GM19463 (cell line): ENCODE measurements at regions not wholly inside any gene's neighbourhood (a gene's known extent, or its start where the extent isn't known, plus 50 kb on each side); places are given as distances from the start of the nearest gene placed in this dataset.

Experiments
- ATAC-seq: cut with Tn5 transposase; IDR thresholded peaks from one replicate; pipeline ENCODE4 v1.9.1; 2021; ENCODE audit warnings: mild to moderate bottlenecking, moderate library complexity; ENCODE audit not compliant: unreplicated experiment

DNA sequence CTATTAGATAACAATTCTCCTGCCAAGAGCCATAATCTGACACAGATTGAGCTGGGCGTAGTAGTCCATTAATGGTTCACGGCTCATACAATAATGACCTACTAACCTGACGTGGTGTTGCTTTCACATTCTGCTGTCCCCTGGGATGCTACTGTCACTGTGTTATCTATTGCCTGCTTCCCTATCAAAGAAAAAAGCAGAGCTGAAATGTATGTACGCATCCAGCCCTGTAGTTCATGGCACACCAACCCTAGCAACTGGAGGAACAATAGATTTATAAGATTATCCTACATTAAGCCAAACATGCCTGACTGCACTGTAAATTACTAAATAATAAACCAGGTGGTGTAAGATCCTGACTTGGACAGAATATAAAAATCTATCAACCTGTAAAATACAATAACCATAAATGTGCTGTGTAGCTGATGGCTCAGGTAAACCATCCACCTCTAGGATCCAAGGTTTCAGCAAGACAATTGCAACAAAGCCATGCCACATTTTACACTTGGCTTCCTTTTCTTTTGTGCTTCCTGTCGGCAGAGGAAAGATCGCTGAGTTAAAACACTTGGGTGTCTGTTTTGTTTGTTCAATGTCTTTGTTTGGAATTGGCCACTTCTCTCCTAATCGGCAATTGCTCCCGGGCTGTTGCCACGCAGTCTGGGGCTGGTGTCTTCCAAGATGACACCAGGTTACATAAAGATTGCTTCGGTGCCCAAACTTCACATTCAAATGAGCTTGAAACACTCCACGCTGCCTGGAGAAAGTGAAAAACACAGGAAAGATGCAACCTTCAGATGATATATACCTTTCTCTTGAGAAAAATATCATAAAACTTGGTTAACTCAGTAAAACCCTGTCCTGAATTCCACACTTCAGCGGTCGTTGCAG is 143.9 kb upstream of the MGMT start:
- ATAC-seq: no peak

DNA sequence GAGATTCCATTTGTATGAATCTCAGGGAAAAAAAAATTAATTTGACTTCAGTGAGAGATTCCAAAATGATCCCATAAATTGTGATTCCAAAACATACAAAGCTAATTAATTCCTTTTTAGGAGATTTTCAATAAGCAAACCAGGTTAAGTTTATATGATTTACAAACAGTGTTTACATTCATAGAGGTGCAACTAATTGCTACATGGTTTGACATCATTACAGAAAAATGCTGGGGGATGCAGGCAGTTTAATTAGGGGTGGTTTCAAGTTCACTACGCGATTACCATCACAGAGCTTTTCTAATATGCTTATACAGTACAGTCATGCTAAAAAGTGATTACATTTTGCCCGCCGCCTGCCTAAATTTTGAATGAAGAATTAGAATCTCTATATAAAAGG is 143.2 kb upstream of the MGMT start:
- ATAC-seq: no peak

GRCh38 chr10:129325893-129326292 is 141.1 kb upstream of the MGMT start:
- no peak for ATAC-seq

GRCh38 chr10:129328546-129328945 is 138.5 kb upstream of the MGMT start:
- ATAC-seq: no peak

DNA sequence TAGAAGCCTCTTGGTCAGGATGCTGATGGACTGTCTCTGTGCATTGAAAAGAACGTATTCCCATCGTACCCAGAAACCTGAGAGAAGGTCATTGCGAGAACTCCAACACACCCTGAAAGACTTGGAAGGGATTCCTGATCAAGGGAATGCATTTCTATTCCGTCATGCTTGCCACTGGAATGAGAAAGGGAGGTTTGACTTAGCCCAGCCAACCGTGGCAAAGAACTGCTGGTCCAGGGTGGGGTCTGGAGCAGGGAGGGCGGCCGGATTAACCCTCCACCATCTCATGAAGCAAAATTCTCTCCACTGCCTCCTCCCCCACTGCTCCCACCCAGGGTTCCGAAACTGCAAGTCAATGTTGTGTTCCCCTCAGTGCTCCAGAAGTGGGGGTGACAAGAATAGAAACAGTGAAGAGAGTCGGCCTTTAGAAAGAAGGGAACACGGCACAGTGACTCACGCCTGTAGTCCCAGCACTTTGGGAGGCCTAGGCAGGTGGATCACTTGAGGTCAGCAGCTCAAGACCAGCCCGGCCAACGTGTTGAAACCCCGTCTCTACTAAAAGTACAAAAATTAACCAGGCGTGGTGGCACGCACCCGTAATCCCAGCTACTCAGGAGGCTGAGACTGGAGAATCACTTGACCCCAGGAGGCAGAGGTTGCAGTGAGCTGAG is 137.5 kb upstream of the MGMT start:
- no peak for ATAC-seq

GRCh38 chr10:129330211-129330610 is 136.8 kb upstream of the MGMT start:
- ATAC-seq: no peak

DNA sequence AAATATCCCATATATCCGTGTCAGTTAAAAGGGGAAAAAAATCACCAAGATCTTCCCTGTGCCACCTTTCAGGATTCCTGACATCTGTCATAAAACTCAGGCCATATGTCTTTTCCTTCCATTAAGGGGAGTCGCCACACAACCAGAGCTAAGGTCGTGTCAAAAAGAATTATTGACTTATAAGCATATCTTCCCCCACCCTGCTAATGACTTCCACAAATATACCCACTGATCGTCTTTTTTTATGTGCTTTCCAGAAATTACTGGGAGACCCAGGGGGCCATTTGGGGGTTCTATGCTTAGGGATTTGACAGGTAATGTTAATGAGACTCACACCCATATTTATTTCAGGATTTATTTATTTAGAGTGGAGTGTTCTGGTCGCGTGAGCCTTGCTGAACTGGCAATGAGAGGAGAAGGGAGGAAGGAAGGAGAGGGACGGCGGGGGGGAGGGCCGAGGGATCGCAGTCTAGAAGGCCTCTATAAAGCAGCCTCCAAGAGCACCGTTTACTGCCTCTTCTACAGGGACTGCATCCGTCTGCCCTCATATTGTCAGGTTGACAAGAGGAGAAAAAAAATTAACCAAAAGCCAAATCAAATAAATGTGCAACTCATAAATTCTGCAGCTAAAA is 135.7 kb upstream of the MGMT start:
- no peak for ATAC-seq

DNA sequence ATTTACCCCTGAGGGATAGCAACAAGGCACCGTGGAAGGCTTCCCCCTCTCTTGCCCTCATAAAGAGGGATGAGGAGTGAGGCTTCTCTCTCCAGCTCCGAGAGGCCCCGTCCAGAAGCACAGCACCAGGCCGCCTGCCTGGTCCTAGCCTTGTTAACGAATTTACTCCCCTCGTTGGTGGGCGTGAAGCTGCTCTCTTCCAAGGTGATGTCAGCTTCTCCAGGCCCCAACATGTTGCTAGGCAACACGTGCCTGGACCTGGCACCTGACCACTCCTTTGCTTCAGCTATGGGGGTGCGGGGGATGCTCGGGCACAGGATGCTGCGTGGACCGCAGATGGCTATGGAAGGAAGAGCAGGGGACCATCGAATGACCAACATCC is 135.2 kb upstream of the MGMT start:
- no peak for ATAC-seq

- ATAC-seq: no peak
Measured at GRCh38 chr10:129332476-129332875, 134.6 kb upstream of the MGMT start.

GRCh38 chr10:129333706-129334105 is 133.3 kb upstream of the MGMT start:
- no peak for ATAC-seq

DNA sequence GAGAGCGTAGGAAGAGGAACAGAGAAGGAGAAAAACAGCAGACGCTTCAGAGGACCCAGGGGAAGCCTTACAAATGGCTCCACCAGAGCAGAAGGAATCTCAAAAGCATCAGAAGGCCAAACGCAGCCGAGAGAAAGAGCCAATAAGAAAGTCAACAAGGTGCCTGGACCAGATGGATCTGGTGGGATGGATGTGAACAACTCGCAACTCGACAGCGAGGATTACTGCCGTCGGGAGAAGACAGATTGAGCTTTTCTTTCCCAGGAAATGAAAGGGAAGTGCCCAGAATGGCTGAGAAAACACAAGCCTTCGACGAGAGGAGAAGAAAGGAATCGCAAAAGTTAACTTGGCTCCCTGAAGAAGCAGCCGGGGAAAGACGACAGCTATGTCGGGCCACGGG is 132.8 kb upstream of the MGMT start:
- no peak for ATAC-seq

GRCh38 chr10:129335396-129335795 is 131.6 kb upstream of the MGMT start:
- no peak for ATAC-seq

GRCh38 chr10:129335942-129336341 is 131.1 kb upstream of the MGMT start:
- no peak for ATAC-seq

- no peak for ATAC-seq
Measured at GRCh38 chr10:129339191-129339590, 127.8 kb upstream of the MGMT start.

DNA sequence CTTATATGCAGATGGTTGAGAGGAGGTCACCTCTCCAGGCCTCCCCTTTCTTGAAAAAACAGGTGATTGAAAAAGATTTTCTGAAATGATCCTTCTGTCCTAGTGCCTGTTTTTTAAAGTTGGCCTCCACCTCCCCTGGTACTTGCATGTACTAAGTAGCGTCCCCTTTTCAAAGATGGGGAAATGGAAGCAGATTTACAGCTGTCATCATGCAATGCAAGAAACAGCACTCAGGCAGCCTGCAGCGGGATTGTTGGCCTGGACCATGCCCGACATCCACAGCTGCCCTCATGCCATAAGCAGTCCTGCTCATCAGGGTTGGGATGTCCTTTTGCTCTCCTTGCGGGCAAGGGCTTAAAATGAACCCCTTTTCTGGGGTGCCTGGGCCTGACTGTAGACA is 127.2 kb upstream of the MGMT start:
- no peak for ATAC-seq

GRCh38 chr10:129341087-129341486 is 126.0 kb upstream of the MGMT start:
- no peak for ATAC-seq

DNA sequence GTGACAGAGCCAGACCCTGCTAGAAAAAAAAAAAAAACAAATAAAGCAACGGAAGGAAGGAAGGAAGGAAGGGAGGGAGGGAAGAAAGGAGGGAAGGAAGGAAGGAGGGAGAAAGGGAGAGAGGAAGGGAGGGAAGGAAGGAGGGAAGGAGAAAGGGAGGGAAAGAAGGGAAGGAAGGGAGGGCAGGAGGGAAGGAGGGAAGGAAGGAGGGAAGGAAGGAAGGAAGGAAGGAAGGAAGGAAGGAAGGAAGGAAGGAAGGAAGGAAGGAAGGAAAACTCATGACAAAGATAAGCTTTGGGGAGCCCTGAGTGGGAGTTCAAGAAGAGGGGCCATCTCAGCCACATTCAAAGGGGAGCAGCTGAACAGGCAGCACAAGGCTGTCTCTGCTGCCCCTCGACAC is 124.7 kb upstream of the MGMT start:
- no peak for ATAC-seq

DNA sequence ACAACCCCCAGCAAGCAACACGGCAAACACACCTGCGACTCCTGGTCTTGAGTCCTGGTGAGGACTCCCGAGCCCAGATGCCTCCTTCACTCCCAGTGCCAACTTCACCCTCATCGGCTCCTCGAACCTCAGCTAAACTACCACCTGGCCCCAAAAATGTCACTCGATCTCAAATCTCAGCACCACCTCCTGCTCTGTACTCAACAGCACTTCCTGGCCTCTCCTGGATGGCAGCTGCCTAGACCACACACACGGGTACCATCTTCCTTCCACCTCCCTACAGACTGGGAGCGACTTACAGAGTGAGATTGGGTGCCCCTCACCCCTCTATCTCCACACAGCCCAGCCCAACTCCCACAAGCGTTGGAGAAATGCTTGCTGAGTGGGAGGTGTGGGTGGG is 123.9 kb upstream of the MGMT start:
- no peak for ATAC-seq

DNA sequence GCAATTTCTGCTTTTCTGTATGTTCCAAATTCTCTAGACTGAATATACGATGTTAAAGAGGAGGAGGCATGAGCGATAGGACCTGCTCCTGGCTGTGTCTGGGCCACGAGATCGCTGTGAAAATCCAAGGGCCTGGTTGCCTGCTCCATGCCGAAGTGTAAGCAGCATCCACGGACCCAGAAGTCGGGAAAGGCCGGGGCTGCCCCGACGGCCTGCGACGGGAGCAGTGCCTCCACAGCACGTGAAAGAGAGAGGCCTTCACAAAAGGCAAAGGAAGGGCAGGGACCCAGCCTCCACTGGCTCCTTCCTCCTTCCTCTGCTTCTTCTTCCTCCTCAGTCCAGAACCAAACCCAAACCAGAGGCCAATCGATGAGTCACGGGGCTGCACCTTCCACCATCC is 122.9 kb upstream of the MGMT start:
- no peak for ATAC-seq

- no peak for ATAC-seq
Measured at GRCh38 chr10:129344731-129345355, 122.2 kb upstream of the MGMT start.

- no peak for ATAC-seq
Measured at GRCh38 chr10:129345763-129346162, 121.3 kb upstream of the MGMT start.

GRCh38 chr10:129350690-129351089 is 116.4 kb upstream of the MGMT start:
- ATAC-seq: no peak
